ENCODE measurements at regions not wholly inside any gene's neighbourhood (a gene's known extent, or its start where the extent isn't known, plus 50 kb on each side); places are given as distances from the start of the nearest gene placed in this dataset.
"Not testable (repeated sequence)": the region's sequence is repeated elsewhere in the genome, so short reads cannot be mapped to it uniquely, and the experiment has no call there.

DNA sequence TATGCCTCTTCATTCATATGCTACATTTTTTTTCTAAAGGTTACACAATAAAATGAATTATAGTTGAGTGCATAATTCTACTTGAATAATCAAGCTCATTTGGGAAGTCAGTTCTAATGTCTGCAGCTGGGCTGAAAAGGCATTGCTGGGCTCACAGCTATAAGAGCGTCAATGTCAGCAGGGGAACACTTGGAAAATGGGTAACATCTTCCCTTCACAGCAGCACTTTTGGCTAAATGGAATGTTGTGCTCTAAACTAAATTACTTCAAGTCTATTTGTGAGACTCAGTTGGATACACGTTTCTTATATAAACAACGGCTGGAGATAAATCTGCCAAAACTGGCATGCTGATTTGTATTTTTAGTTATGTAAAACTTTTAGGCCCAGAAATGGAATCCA, 357.8 kb downstream of the TBL1XR1 start:
- no peak overlapping the region for H3K27ac Mint-ChIP-seq (ENCODE audit: unreplicated experiment)
- H3K4me3 Mint-ChIP-seq (ENCODE audit: unreplicated experiment), result no peak overlapping the region
- Histone ChIP-seq H4K20me1 (ENCODE audit: insufficient read depth, low read length) (no peaks in the 10 kb centered on the region), H3K9me3 (ENCODE audit: insufficient read depth, low read depth, low read length) (no peaks in the 10 kb centered on the region), H3K27ac (ENCODE audit: low read depth, low read length) (no peak overlapping the region), H2AFZ (ENCODE audit: low read depth, low read length) (no peak overlapping the region), H3K79me2 (ENCODE audit: insufficient read depth, low read length) (no peaks in the 10 kb centered on the region), H3K9ac (ENCODE audit: low read length) (no peak overlapping the region), H3K4me1 (ENCODE audit: insufficient read depth, low read length) (no peaks in the 10 kb centered on the region), H3K36me3 (ENCODE audit: insufficient read depth, low read length) (no peaks in the 10 kb centered on the region), H3K27me3 (ENCODE audit: insufficient read depth, low read length) (no peaks in the 10 kb centered on the region), H3K4me3 (ENCODE audit: insufficient read depth, low read depth, low read length) (no peak overlapping the region), H3K4me2 (ENCODE audit: low read length) (no peak overlapping the region)
- no peaks in the 10 kb centered on the region for H3K9me3 Mint-ChIP-seq (ENCODE audit: unreplicated experiment)
- H3K36me3 Mint-ChIP-seq (ENCODE audit: low read depth, unreplicated experiment), result no peaks in the 10 kb centered on the region
- no peak for FAIRE-seq
- DNase-seq (ENCODE audit: low read depth), result no peak
- TF ChIP-seq, protein P1, sequence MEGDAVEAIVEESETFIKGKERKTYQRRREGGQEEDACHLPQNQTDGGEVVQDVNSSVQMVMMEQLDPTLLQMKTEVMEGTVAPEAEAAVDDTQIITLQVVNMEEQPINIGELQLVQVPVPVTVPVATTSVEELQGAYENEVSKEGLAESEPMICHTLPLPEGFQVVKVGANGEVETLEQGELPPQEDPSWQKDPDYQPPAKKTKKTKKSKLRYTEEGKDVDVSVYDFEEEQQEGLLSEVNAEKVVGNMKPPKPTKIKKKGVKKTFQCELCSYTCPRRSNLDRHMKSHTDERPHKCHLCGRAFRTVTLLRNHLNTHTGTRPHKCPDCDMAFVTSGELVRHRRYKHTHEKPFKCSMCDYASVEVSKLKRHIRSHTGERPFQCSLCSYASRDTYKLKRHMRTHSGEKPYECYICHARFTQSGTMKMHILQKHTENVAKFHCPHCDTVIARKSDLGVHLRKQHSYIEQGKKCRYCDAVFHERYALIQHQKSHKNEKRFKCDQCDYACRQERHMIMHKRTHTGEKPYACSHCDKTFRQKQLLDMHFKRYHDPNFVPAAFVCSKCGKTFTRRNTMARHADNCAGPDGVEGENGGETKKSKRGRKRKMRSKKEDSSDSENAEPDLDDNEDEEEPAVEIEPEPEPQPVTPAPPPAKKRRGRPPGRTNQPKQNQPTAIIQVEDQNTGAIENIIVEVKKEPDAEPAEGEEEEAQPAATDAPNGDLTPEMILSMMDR (IDR thresholded peaks at IDR 0.05; ENCODE audit: insufficient read depth, low read depth, low read length), result no peak
- no peak for TF ChIP-seq EZH2 (IDR thresholded peaks at IDR 0.05; ENCODE audit: insufficient read depth, low read length)
- no peaks in the 10 kb centered on the region for H3K27me3 Mint-ChIP-seq (ENCODE audit: low read depth, unreplicated experiment)
- H3K4me1 Mint-ChIP-seq (ENCODE audit: low read depth, unreplicated experiment), result no peaks in the 10 kb centered on the region

- H3K4me2 ChIP-seq (ENCODE audit: low read length); H3K27ac ChIP-seq (ENCODE audit: low read depth, low read length); H3K36me3 ChIP-seq (ENCODE audit: insufficient read depth, low read length); H3K4me1 ChIP-seq (ENCODE audit: insufficient read depth, low read length); H4K20me1 ChIP-seq (ENCODE audit: insufficient read depth, low read length); H3K27me3 ChIP-seq (ENCODE audit: insufficient read depth, low read length); H3K4me3 ChIP-seq (ENCODE audit: insufficient read depth, low read depth, low read length); H3K27ac Mint-ChIP-seq (ENCODE audit: unreplicated experiment); FAIRE-seq; H3K9me3 ChIP-seq (ENCODE audit: insufficient read depth, low read depth, low read length); H3K4me3 Mint-ChIP-seq (ENCODE audit: unreplicated experiment); DNase-seq (ENCODE audit: low read depth); H3K36me3 Mint-ChIP-seq (ENCODE audit: low read depth, unreplicated experiment); H3K79me2 ChIP-seq (ENCODE audit: insufficient read depth, low read length); H3K9me3 Mint-ChIP-seq (ENCODE audit: unreplicated experiment); H3K4me1 Mint-ChIP-seq (ENCODE audit: low read depth, unreplicated experiment); H3K9ac ChIP-seq (ENCODE audit: low read length); H2AFZ ChIP-seq (ENCODE audit: low read depth, low read length); H3K27me3 Mint-ChIP-seq (ENCODE audit: low read depth, unreplicated experiment): not testable (repeated sequence)
Observed at GRCh38 chr3:176827244-176827643, 370.0 kb downstream of the TBL1XR1 start.

- Histone ChIP-seq H3K9ac (ENCODE audit: low read length) (no peak overlapping the region), H3K27ac (ENCODE audit: low read depth, low read length) (no peak overlapping the region), H4K20me1 (ENCODE audit: insufficient read depth, low read length) (no peaks in the 10 kb centered on the region), H2AFZ (ENCODE audit: low read depth, low read length) (no peak overlapping the region), H3K27me3 (ENCODE audit: insufficient read depth, low read length) (no peaks in the 10 kb centered on the region), H3K4me3 (ENCODE audit: insufficient read depth, low read depth, low read length) (no peak overlapping the region), H3K4me2 (ENCODE audit: low read length) (no peak overlapping the region), H3K36me3 (ENCODE audit: insufficient read depth, low read length) (no peaks in the 10 kb centered on the region), H3K9me3 (ENCODE audit: insufficient read depth, low read depth, low read length) (no peaks in the 10 kb centered on the region), H3K4me1 (ENCODE audit: insufficient read depth, low read length) (no peaks in the 10 kb centered on the region), H3K79me2 (ENCODE audit: insufficient read depth, low read length) (no peaks in the 10 kb centered on the region)
- Mint-ChIP-seq H3K36me3 (ENCODE audit: low read depth, unreplicated experiment) (no peaks in the 10 kb centered on the region), H3K4me1 (ENCODE audit: low read depth, unreplicated experiment) (no peaks in the 10 kb centered on the region), H3K27ac (ENCODE audit: unreplicated experiment) (no peak overlapping the region), H3K4me3 (ENCODE audit: unreplicated experiment) (no peak overlapping the region), H3K9me3 (ENCODE audit: unreplicated experiment) (peaks cover 2% of the 10 kb centered on the region), H3K27me3 (ENCODE audit: low read depth, unreplicated experiment) (no peaks in the 10 kb centered on the region)
- FAIRE-seq, result no peak
- no peak for TF ChIP-seq EZH2 (IDR thresholded peaks at IDR 0.05; ENCODE audit: insufficient read depth, low read length)
- TF ChIP-seq, protein P1 (IDR thresholded peaks at IDR 0.05; ENCODE audit: insufficient read depth, low read depth, low read length), result no peak
- no peak for DNase-seq (ENCODE audit: low read depth)
Observed at GRCh38 chr3:176824811-176825210, 372.5 kb downstream of the TBL1XR1 start.

All from astrocyte (in vitro differentiated cells and primary cell).